ENCODE measurements at regions not wholly inside any gene's neighbourhood (a gene's known extent, or its start where the extent isn't known, plus 50 kb on each side); places are given as distances from the start of the nearest gene placed in this dataset.
"Not testable (repeated sequence)": the region's sequence is repeated elsewhere in the genome, so short reads cannot be mapped to it uniquely, and the experiment has no call there.

GRCh38 chr21:9026729-9027416 lies 1494.5 kb upstream of the TPTE start:
- not testable (repeated sequence) for DNase-seq

GRCh38 chr21:9027417-9027800 lies 1494.0 kb upstream of the TPTE start:
- DNase-seq, result peak in 1 of 5 donors; percentile 8

DNA sequence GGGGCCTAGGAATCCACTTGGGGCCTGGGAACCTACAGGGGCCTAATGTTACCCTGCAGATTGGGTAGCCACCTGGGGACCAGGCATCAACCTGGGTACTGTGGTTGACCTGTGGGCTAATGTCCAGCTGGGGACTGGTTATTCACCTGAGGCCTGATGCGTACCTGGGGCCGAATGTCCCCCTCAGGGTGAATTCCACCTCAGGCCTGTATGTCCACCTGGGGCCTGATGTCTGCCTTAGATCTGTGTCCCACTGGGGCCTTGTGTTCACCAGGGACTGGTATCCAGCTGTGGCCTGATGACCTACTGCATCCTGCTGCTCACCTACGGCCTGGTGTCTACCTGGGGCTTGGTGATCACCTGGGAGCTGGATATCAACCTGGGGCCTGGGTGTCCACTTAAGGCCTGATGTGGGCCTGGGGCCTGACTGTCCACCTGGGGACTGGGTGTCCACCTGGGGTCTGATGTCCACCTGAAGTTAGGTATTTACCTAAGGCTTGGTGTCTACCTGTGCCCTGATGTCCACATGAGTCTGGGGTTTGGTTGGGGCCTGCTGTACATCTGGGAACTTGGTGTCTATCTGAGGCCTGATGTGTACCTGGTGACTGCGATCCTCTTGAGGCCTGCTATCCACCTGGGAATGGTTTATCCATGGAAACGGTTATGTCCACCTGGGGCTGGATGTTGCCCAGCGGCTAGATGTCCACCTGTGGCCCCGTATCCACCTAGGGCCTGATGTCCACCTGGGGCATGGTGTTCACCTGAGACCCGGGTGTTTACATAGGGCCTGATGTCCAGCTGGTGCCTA lies 1492.6 kb upstream of the TPTE start:
- peak in 1 of 5 donors; percentile 14 for DNase-seq

DNA sequence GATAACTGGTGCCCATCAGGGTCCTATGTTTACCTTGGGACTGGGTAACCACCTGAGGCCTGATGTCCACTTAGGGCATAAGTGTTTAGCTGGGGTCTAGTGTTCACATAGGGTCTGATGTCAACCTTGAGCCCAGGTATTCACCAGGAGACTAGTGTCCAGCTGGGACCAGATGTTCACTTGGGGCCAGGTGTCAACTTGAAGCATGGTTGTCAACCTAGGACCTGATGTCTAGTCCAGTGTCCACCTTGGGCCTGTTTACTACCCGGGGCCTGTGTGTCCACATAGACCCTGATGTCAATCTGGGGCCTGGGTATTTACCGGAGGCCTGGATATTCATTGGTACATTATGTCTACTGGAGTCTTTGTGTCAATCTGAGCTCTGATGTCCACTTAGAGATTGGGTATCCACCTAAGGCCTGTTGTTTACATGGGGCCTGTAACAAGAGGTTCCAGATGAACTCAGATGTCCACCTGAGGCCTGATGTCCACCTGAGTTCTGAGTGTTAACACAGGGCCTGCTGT lies 1491.2 kb upstream of the TPTE start:
- DNase-seq, result not testable (repeated sequence)

GRCh38 chr21:9031482-9032374 lies 1489.7 kb upstream of the TPTE start:
- DNase-seq, result peak in 1 of 5 donors; percentile 7

GRCh38 chr21:9032547-9032946 lies 1488.8 kb upstream of the TPTE start:
- not testable (repeated sequence) for DNase-seq

- not testable (repeated sequence) for DNase-seq
Measured at GRCh38 chr21:9033295-9033694, 1488.1 kb upstream of the TPTE start.

DNA sequence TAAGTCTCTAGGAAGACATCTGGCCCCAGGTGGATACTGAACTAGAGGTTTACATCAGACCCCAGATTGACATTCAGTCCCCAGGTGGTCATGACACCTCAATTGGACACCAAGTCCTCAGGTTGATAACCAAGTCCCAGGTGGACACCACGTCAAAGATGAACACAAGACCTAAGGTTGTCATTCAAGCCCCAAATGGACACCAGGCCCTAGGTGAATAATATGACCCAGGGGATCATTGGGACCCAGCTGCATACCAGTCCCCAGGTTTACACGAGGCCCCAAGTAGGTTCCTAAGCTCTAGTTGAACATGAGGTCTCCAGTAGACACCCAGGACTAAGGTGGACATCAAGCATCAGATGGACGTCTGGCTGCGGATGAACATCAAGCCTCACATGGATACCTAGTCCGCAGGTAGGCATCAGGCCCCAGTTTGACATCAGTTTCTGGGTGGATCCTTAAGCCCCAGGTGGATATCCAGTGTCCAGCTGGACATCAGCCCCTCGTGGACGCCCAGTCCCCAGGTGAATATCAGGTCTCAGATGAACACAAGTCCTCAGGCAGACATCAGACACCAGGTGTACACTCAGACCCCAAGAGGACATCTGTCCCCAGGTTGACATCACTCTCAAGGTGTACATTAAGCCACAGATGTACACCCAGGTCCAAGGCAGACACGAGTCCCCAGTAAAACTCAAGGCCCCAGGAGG lies 1486.7 kb upstream of the TPTE start:
- DNase-seq, result not testable (repeated sequence)

DNA sequence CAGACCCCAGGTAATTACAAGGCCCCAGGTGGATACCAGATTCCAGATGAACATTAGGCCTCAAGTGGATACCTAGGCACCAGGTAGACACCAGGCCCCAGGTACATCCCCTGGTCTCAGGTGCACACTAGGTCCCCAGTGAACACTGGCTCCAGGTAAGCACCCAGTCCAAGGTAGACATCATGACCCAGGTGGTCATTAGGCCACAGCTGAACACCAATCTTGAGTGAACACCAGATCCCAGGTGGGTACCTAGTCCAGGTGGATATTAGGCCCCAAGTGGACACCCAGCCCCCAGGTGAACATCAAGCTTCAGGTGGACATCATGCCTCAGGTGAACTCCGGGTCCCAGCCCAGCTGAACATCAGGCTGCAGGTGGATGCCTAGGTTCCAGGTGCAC lies 1486.2 kb upstream of the TPTE start:
- DNase-seq, result peak in 1 of 5 donors; percentile 6

- DNase-seq, result peak in 1 of 5 donors; percentile 6
Measured at GRCh38 chr21:9035970-9036369, 1485.4 kb upstream of the TPTE start.

DNA sequence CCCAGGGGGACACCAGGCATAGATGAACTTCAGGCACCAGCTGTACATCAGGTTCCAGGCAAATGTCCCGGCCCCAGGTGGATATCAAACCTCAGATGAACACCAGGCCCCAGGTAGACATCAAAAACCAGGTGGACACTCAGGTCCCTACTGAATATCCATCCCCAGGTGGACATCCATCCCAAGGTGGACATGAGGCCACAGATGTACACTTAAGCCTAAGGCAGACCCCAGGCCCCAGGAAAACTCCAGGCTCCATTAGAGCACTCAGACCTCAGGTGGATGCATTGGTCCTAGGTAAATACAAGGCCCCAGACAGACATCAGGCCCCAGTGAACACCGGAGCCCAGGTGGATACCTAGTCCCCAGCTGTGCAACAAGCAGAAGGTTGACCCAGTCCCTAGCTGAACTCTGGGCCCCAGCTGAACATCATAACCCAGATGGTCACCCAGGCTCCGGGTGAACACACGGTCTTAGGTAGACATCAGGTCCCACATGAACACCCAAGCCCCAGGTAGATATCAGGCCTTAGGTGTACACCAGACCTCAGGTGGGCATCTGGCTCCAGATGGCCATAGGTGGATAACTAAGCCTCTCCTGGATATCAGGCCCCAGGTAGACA lies 1484.3 kb upstream of the TPTE start:
- DNase-seq, result not testable (repeated sequence)

- peak in 1 of 5 donors; percentile 7 for DNase-seq
Measured at GRCh38 chr21:9037588-9038544, 1483.5 kb upstream of the TPTE start.

GRCh38 chr21:9039520-9040365 lies 1481.6 kb upstream of the TPTE start:
- peak in 1 of 5 donors; percentile 12 for DNase-seq

DNA sequence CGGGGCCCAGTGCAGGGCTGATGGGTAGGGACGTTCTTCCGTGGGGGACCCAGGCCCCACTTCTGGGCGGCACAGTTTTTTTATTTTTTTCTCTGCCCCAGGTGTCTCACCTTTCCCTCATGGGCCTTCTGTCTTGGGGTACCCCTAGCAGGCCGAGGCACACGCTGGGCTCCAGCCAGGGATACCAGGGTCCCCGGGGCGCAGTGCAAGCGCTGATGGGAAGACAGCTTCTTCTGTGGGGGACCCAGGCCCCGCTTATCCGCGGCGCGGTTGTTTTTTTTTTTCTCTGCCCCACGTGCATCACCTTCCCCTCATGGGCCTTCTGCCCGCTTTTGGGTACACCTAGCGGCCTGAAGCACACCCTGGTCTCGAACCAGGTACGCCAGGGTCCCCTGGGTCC lies 1481.0 kb upstream of the TPTE start:
- DNase-seq, result peak in 1 of 5 donors; percentile 8

GRCh38 chr21:9041175-9041948 lies 1480.0 kb upstream of the TPTE start:
- not testable (repeated sequence) for DNase-seq

DNA sequence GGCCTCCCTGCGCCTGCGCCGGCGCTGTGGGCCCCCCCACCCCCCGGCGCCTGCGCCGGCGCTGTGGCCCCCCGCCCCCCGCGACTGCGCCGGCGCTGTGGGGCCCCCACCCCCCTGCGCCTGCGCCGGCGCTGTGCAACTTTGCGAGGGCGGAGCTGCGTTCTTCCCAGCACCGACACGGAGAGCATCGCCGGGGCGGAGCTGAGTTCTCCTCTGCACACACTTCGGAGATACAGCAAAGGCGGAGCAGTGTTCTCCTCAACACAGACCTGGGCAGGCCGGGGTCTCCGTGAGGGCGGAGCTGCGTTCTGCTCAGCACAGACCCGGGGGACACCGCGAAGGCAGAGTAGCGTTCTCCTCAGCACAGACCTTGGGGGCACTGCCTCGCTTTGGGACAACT lies 1478.3 kb upstream of the TPTE start:
- DNase-seq, result peak in 1 of 5 donors; percentile 17

DNA sequence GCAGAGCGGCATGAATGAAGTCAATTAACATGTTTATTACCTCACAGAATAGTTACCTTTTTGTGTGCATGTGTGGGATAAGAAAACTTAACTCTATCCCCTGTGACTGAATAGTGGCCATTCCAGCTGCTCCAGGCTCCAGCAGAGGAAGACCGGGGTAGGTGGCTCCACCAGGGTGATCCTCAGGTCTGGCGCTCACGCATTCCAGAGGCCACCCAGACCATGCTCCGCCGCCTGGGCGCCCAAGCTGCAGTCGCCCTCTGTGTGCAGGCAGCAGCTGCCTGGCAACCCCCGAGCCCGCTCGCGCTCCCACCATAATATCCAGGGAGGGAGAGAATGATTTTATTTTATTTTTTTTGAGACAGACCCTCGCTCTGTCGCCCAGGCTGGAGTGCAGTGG lies 1474.5 kb upstream of the TPTE start:
- not testable (repeated sequence) for DNase-seq

DNA sequence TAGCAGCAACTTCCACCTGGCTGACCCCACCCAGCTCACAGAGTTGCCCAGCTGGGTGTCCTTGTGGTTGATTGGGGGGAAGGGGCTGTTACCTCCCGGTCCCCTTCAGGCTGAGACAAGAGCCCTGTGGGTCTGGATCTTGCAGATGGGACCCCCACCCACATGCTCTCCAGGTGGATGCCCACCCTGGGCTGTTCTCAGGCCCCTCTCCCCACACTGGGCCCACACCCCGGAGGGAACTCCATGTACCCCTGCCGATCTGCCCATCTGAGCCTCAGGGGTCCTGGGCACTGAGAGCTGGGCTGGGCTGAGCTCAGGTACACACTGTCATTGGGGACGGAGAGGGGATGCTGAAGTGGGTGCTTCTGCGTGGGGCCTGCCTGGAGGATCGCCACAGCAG lies 1453.9 kb upstream of the TPTE start:
- not testable (repeated sequence) for DNase-seq
